ENCODE measurements at regions not wholly inside any gene's neighbourhood (a gene's known extent, or its start where the extent isn't known, plus 50 kb on each side); places are given as distances from the start of the nearest gene placed in this dataset.

DNA sequence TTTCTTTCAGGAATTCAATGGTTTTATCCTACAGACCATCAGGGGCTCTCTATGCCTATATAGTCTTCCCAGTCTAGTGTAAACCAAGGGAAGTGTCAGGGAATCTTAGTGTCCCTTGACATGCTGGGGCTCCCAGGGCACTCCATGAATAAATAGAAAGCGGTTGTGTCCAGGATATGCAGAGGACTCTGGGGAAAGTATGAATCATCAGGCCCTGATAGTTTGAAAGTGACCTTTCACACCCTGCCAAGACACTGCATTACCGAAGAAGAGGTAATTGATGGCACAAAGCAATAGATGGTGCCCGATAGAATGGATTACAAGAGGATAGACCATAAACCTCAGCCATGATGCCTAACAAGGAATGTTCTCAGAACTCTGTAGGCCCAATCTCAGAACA, 163.3 kb upstream of the DAPK1 start:
- Histone ChIP-seq H3K4me2 (ENCODE audit: insufficient read depth, low read length) (no peak overlapping the region), H3K4me1 (ENCODE audit: control insufficient read depth, extremely low read depth, insufficient read depth, low read length) (peaks cover 6% of the 10 kb centered on the region), H3K36me3 (ENCODE audit: control insufficient read depth in 2 of 2, extremely low read depth in 1 of 2, insufficient read depth in 2 of 2, low read length in 2 of 2) (no peaks in the 10 kb centered on the region), H3K79me2 (ENCODE audit: control insufficient read depth, insufficient read depth, low read length) (no peaks in the 10 kb centered on the region), H3K27ac (ENCODE audit: insufficient read depth, low read depth, low read length) (no peak overlapping the region), H3K9me3 (replicated peaks; ENCODE audit: control insufficient read depth, insufficient read depth, low read length) (no peaks in the 10 kb centered on the region), H3K9ac (replicated peaks; ENCODE audit: extremely low read depth, insufficient read depth, low read length) (no peak overlapping the region), H3K9me1 (replicated peaks; ENCODE audit: control insufficient read depth, extremely low read depth, insufficient read depth, low read length) (no peaks in the 10 kb centered on the region), H2AFZ (ENCODE audit: low read depth, low read length) (no peak overlapping the region), H4K20me1 (replicated peaks; ENCODE audit: control insufficient read depth, extremely low read depth, insufficient read depth, low read length) (no peaks in the 10 kb centered on the region), H3K4me3 (replicated peaks in 1 of 3; ENCODE audit: insufficient read depth in 1 of 3, low read depth in 1 of 3, low read length in 3 of 3) (no peak overlapping the region), H3K27me3 (ENCODE audit: control insufficient read depth in 2 of 2, insufficient read depth in 2 of 2, low read length in 2 of 2) (peaks cover 11 to 14% of the 10 kb centered on the region in 2 experiments)
- TF ChIP-seq POLR2AphosphoS5 (IDR thresholded peaks at IDR 0.05; ENCODE audit: insufficient read depth, low read depth, low read length) (no peak), POLR2A (IDR thresholded peaks at IDR 0.05; ENCODE audit: low read depth, low read length) (no peak)
- TF ChIP-seq, protein P1, sequence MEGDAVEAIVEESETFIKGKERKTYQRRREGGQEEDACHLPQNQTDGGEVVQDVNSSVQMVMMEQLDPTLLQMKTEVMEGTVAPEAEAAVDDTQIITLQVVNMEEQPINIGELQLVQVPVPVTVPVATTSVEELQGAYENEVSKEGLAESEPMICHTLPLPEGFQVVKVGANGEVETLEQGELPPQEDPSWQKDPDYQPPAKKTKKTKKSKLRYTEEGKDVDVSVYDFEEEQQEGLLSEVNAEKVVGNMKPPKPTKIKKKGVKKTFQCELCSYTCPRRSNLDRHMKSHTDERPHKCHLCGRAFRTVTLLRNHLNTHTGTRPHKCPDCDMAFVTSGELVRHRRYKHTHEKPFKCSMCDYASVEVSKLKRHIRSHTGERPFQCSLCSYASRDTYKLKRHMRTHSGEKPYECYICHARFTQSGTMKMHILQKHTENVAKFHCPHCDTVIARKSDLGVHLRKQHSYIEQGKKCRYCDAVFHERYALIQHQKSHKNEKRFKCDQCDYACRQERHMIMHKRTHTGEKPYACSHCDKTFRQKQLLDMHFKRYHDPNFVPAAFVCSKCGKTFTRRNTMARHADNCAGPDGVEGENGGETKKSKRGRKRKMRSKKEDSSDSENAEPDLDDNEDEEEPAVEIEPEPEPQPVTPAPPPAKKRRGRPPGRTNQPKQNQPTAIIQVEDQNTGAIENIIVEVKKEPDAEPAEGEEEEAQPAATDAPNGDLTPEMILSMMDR (IDR thresholded peaks at IDR 0.05; ENCODE audit: extremely low read depth in 1 of 2, insufficient read depth in 1 of 2, low read depth in 1 of 2, low read length in 2 of 2), result no peak
- FAIRE-seq, result no peak
- CTCF ChIA-PET, result interaction anchor here (1.2 to 2.4 kb wide), 5 partner anchors 164 to 900 kb away, joined by 3 to 48 read pairs (median 8); partner anchors contain the start of gene DAPK1
- intact Hi-C loops (cut with micrococcal nuclease), result no loop called here
- no TSS peak for BruUV-seq (replicated peaks)
- POLR2A ChIA-PET, result no interaction called here
- dilution Hi-C loops (cut with MboI; ENCODE audit: extremely low pct_ligation_motif_present, low sequenced_read_pairs), result loop anchor here (10.0 kb wide), 1 partner anchor 330 kb away; no protein-coding TSS in a partner anchor
- DNase-seq (ENCODE audit: low read depth, low spot score), result no peak

DNA sequence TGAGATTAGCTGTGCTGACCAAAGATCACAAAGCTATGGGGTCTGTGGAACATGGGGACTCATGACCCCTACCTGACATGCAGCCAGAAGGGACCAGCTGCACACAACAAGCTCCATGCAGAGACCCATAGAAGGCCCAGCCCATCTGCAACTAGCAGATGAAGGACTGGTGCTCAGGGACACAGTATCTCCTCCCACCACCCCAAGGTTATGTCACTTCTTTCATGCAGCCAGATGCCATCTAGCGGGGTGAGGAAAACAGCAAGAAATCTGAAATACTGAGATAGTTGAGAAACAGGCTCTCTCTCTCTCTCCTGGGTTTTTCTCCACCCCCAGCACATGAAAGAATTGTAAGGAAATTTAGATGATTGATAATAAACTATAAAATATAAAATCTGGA, 161.3 kb upstream of the DAPK1 start:
- CTCF ChIA-PET, result interaction anchor here (0.7 to 2.4 kb wide), 6 partner anchors 326 to 922 kb away, joined by 3 to 48 read pairs (median 5); no protein-coding TSS in a partner anchor
- no peak for TF ChIP-seq FOS (IDR thresholded peaks at IDR 0.05; ENCODE audit: borderline replicate concordance, insufficient read depth, low read length)
- TF ChIP-seq, protein P2, sequence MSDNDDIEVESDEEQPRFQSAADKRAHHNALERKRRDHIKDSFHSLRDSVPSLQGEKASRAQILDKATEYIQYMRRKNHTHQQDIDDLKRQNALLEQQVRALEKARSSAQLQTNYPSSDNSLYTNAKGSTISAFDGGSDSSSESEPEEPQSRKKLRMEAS (IDR thresholded peaks at IDR 0.05; ENCODE audit: insufficient read depth, insufficient read length), result no peak
- no peak for TF ChIP-seq EZH2 (IDR thresholded peaks at IDR 0.05; ENCODE audit: borderline replicate concordance, low read depth, low read length, severe bottlenecking)
- no peak for TF ChIP-seq JUN (IDR thresholded peaks at IDR 0.05; ENCODE audit: borderline replicate concordance, insufficient read depth, insufficient read length, low read depth)
- TF ChIP-seq MYC (IDR thresholded peaks at IDR 0.05; ENCODE audit: low read depth, low read length), result no peak
- no peak for TF ChIP-seq POLR2A (IDR thresholded peaks at IDR 0.05; ENCODE audit: low read depth, low read length)
- TF ChIP-seq POLR2AphosphoS5 (IDR thresholded peaks at IDR 0.05; ENCODE audit: insufficient read depth, low read depth, low read length), result no peak
- TF ChIP-seq, protein P1 (IDR thresholded peaks at IDR 0.05; ENCODE audit: extremely low read depth in 1 of 2, insufficient read depth in 1 of 2, low read depth in 1 of 2, low read length in 2 of 2), result no peak
- no peak for TF ChIP-seq GATA2 (IDR thresholded peaks at IDR 0.05; ENCODE audit: insufficient read depth, insufficient read length, low read depth, low read length)
- Histone ChIP-seq H3K4me2 (ENCODE audit: insufficient read depth, low read length) (no peak overlapping the region), H3K36me3 (ENCODE audit: control insufficient read depth in 2 of 2, extremely low read depth in 1 of 2, insufficient read depth in 2 of 2, low read length in 2 of 2) (no peaks in the 10 kb centered on the region), H2AFZ (ENCODE audit: low read depth, low read length) (no peak overlapping the region), H3K4me3 (replicated peaks in 1 of 3; ENCODE audit: insufficient read depth in 1 of 3, low read depth in 1 of 3, low read length in 3 of 3) (no peak overlapping the region), H3K9me1 (replicated peaks; ENCODE audit: control insufficient read depth, extremely low read depth, insufficient read depth, low read length) (no peaks in the 10 kb centered on the region), H3K9me3 (replicated peaks; ENCODE audit: control insufficient read depth, insufficient read depth, low read length) (no peaks in the 10 kb centered on the region), H4K20me1 (replicated peaks; ENCODE audit: control insufficient read depth, extremely low read depth, insufficient read depth, low read length) (no peaks in the 10 kb centered on the region), H3K79me2 (ENCODE audit: control insufficient read depth, insufficient read depth, low read length) (no peaks in the 10 kb centered on the region), H3K9ac (replicated peaks; ENCODE audit: extremely low read depth, insufficient read depth, low read length) (no peak overlapping the region), H3K27ac (ENCODE audit: insufficient read depth, low read depth, low read length) (no peak overlapping the region), H3K4me1 (ENCODE audit: control insufficient read depth, extremely low read depth, insufficient read depth, low read length) (peaks cover 6% of the 10 kb centered on the region), H3K27me3 (ENCODE audit: control insufficient read depth in 2 of 2, insufficient read depth in 2 of 2, low read length in 2 of 2) (peaks cover 14 to 16% of the 10 kb centered on the region in 2 experiments)
- DNase-seq (ENCODE audit: low read depth, low spot score) (no peak), FAIRE-seq (no peak)
- no TSS peak for BruUV-seq (replicated peaks)
- dilution Hi-C loops (cut with MboI; ENCODE audit: extremely low pct_ligation_motif_present, low sequenced_read_pairs), result loop anchor here (10.0 kb wide), 1 partner anchor 328 kb away; no protein-coding TSS in a partner anchor
- POLR2A ChIA-PET, result no interaction called here
- intact Hi-C loops (cut with micrococcal nuclease), result no loop called here

Data from endothelial cell of umbilical vein (primary cell).